Panc1 (cell line): ENCODE measurements at regions not wholly inside any gene's neighbourhood (a gene's known extent, or its start where the extent isn't known, plus 50 kb on each side); places are given as distances from the start of the nearest gene placed in this dataset.

Source experiments
- ATAC-seq: fragments of 200-7000 bp; cut with Tn5 transposase; 2 replicates; pipeline ENCODE4 v1.9.1; 2020; ENCODE audit warnings: mild to moderate bottlenecking, moderate library complexity
- BruUV-seq: library from RNA; stranded (reverse); fragments of 400-500 nt; replicated peaks from 2 replicates; lab custom pipeline; 2021; lab: Mats Ljungman, UMichigan
- CTCF ChIA-PET: fragments of 300-600 bp; sonication (Branson Sonifier 250); formaldehyde crosslinking; loops from one replicate; lab custom pipeline; 2022; ENCODE audit warnings: antibody characterized with exemption; lab: Charles Lee
- POLR2A ChIA-PET: fragments of 300-600 bp; sonication (Branson Sonifier 250); formaldehyde crosslinking; loops from one replicate; lab custom pipeline; 2022; ENCODE audit warnings: antibody characterized with exemption; lab: Charles Lee
- DNase-seq: peaks from one replicate; pipeline ENCODE4 v3.0.0-alpha.2; 2010; ENCODE audit warnings: low read depth, low spot score
- H3K27ac ChIP-seq: 2 replicates; pipeline ENCODE4 v1.5.1; 2011; ENCODE audit warnings: mild to moderate bottlenecking, low read length, inconsistent platforms
- H3K27me3 ChIP-seq: fragments of 200-500 bp; sonication (Bioruptor generic); 2 replicates; pipeline ENCODE4 v1.6.0; 2014; ENCODE audit warnings: low read length, inconsistent platforms; ENCODE audit not compliant: control insufficient read depth, insufficient read depth
- H3K36me3 ChIP-seq: fragments of 200-500 bp; sonication (Bioruptor generic); 2 replicates; pipeline ENCODE4 v1.5.1; 2014; ENCODE audit warnings: inconsistent platforms, mild to moderate bottlenecking, low read length, moderate library complexity; ENCODE audit not compliant: control insufficient read depth, insufficient read depth
- H3K4me1 ChIP-seq: 2 replicates; pipeline ENCODE4 v1.5.1; 2011; ENCODE audit warnings: inconsistent platforms, mild to moderate bottlenecking, low read length, moderate library complexity; ENCODE audit not compliant: control insufficient read depth, insufficient read depth
- H3K4me3 ChIP-seq, 2 experiments: 2 replicates each; pipeline ENCODE4 v1.5.1; 2011 to 2012; ENCODE audit warnings: low read depth in 2 of 2, low read length in 2 of 2, mild to moderate bottlenecking in 2 of 2, inconsistent platforms in 1 of 2, moderate library complexity in 1 of 2
- H3K9me3 ChIP-seq: fragments of 200-500 bp; sonication (Bioruptor generic); 2 replicates; pipeline ENCODE4 v1.5.1; 2014; ENCODE audit warnings: low read depth, mild to moderate bottlenecking, inconsistent platforms, low read length, moderate library complexity; ENCODE audit not compliant: control insufficient read depth, insufficient read depth
- POLR2AphosphoS5 ChIP-seq: IDR thresholded peaks from 2 replicates; pipeline ENCODE4 v1.6.1; 2012; ENCODE audit warnings: mild to moderate bottlenecking, low read depth, low read length, moderate library complexity
- REST ChIP-seq, 2 experiments: IDR thresholded peaks; 2 replicates each; pipeline ENCODE4 v1.6.1; 2011 to 2012; ENCODE audit warnings: low read depth in 2 of 2, control low read depth in 1 of 2, low read length in 1 of 2, mild to moderate bottlenecking in 1 of 2, moderate library complexity in 1 of 2; ENCODE audit not compliant: insufficient read depth in 1 of 2
- in situ Hi-C: cut with HindIII; loops from 2 replicates; pipeline ENCODE4 v1.10.0; 2016; ENCODE audit warnings: low sequenced_read_pairs, low pct_unique_long_range_greater_than_20kb
- intact Hi-C: fragments of 100-400 bp; cut with micrococcal nuclease; formaldehyde crosslinking; loops from one replicate; pipeline ENCODE4 v1.10.0; 2022; ENCODE audit not compliant: unreplicated experiment
- TF ChIP-seq, protein P1 (sequence below): fragments of 450-650 bp; IDR thresholded peaks from 2 replicates; pipeline ENCODE4 v1.5.1; 2017; ENCODE audit warnings: mild to moderate bottlenecking

- intact Hi-C loops (no loop called here), in situ Hi-C loops (no loop called here)
- H3K27me3 ChIP-seq = no peaks in the 10 kb centered on the region
- ChIA-PET CTCF (no interaction called here), POLR2A (no interaction called here)
- H3K9me3 ChIP-seq = no peaks in the 10 kb centered on the region
- TF ChIP-seq POLR2AphosphoS5 (no peak), REST (IDR thresholded peaks at IDR 0.05; ENCODE audit: insufficient read depth in 1 of 2, low read depth in 2 of 2, low read length in 1 of 2) (no peak)
- DNase-seq (no peak), ATAC-seq (no peak)
- no peak overlapping the region for H3K27ac ChIP-seq
- no peak overlapping the region for H3K4me3 ChIP-seq
- no TSS peak for BruUV-seq
- H3K4me1 ChIP-seq = no peaks in the 10 kb centered on the region
- H3K36me3 ChIP-seq = no peaks in the 10 kb centered on the region
Measured at GRCh38 chr10:36345175-36345533, 703.1 kb upstream of the FZD8 start.

- Histone ChIP-seq H3K36me3 (no peaks in the 10 kb centered on the region), H3K9me3 (no peaks in the 10 kb centered on the region), H3K4me3 (no peak overlapping the region), H3K27ac (no peak overlapping the region), H3K27me3 (no peaks in the 10 kb centered on the region), H3K4me1 (no peaks in the 10 kb centered on the region)
- BruUV-seq = no TSS peak
- POLR2A ChIA-PET = no interaction called here
- TF ChIP-seq POLR2AphosphoS5 = no peak
- TF ChIP-seq, protein P1, sequence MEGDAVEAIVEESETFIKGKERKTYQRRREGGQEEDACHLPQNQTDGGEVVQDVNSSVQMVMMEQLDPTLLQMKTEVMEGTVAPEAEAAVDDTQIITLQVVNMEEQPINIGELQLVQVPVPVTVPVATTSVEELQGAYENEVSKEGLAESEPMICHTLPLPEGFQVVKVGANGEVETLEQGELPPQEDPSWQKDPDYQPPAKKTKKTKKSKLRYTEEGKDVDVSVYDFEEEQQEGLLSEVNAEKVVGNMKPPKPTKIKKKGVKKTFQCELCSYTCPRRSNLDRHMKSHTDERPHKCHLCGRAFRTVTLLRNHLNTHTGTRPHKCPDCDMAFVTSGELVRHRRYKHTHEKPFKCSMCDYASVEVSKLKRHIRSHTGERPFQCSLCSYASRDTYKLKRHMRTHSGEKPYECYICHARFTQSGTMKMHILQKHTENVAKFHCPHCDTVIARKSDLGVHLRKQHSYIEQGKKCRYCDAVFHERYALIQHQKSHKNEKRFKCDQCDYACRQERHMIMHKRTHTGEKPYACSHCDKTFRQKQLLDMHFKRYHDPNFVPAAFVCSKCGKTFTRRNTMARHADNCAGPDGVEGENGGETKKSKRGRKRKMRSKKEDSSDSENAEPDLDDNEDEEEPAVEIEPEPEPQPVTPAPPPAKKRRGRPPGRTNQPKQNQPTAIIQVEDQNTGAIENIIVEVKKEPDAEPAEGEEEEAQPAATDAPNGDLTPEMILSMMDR = no peak
- ATAC-seq (no peak), DNase-seq (no peak)
- intact Hi-C loops = no loop called here
- in situ Hi-C loops = no loop called here
- CTCF ChIA-PET = no interaction called here
Measured at GRCh38 chr10:36344240-36345174, 702.4 kb upstream of the FZD8 start.

GRCh38 chr10:36342781-36343180, 700.7 kb upstream of the FZD8 start:
- BruUV-seq = no TSS peak
- H3K27me3 ChIP-seq = no peaks in the 10 kb centered on the region
- no peak for TF ChIP-seq POLR2AphosphoS5
- TF ChIP-seq REST (IDR thresholded peaks at IDR 0.05; ENCODE audit: insufficient read depth in 1 of 2, low read depth in 2 of 2, low read length in 1 of 2) = no peak
- ATAC-seq = no peak
- no peaks in the 10 kb centered on the region for H3K9me3 ChIP-seq
- in situ Hi-C loops (no loop called here), intact Hi-C loops (no loop called here)
- ChIA-PET POLR2A (no interaction called here), CTCF (no interaction called here)
- H3K27ac ChIP-seq = no peak overlapping the region
- no peak for DNase-seq
- H3K36me3 ChIP-seq = no peaks in the 10 kb centered on the region
- no peak overlapping the region for H3K4me3 ChIP-seq
- no peaks in the 10 kb centered on the region for H3K4me1 ChIP-seq
